CD4-positive, alpha-beta T cell treated with Interleukin-12 subunit alpha and Interleukin-12 subunit beta, for 1 hour (primary cell): ENCODE measurements at regions not wholly inside any gene's neighbourhood (a gene's known extent, or its start where the extent isn't known, plus 50 kb on each side); places are given as distances from the start of the nearest gene placed in this dataset.

Experiments
- DNase-seq: peaks from one replicate; pipeline ENCODE4 v3.0.0-alpha.2; 2020

DNA sequence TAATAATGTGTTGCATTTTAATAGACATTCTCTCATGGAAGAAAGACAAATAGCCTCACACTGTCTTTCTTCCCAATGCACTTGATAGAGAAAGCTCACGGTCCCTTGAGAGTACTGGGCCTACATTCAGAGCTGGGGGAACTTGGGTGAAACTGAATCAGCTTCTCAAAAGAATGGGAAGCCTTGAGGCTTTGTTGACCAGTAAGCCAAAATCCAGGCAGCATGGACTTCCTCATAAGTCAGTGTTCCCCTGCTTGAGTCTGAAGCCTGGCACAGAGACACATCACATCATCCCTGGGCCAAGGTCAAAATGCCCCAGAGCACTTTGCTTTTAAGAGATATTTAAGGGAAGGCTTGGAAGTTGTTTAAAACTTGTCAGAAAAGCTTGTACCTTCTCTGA lies 302.2 kb upstream of the SALL1 start:
- no peak for DNase-seq

GRCh38 chr16:51450909-51451308 lies 299.8 kb upstream of the SALL1 start:
- DNase-seq, result no peak

DNA sequence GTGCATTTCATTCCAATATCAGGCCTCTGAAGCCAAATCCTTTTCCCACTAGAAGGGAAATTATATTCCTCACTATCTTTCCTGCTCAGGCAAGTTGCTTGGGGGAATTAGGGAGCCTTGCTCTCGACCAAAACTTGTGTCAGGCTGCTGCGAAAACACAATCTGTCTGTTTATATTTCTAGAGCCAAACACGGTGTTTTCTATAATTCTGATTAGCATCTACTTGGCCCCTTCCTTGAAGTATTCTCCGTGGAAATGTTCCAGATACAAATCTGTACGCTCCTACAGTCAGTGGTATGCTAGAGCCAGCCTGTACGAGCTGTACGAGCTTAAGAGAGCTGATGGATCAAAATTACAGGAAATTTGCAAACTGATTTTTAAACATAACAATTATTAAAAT lies 299.3 kb upstream of the SALL1 start:
- no peak for DNase-seq

- no peak for DNase-seq
These were observed 298.4 kb upstream of the SALL1 start for GRCh38 chr16:51449441-51449840.

GRCh38 chr16:51445250-51445649 lies 294.2 kb upstream of the SALL1 start:
- DNase-seq, result no peak

- no peak for DNase-seq
These were observed 292.9 kb upstream of the SALL1 start for GRCh38 chr16:51443934-51444333.

GRCh38 chr16:51442141-51442870 lies 291.2 kb upstream of the SALL1 start:
- no peak for DNase-seq

- no peak for DNase-seq
These were observed 289.2 kb upstream of the SALL1 start for GRCh38 chr16:51440131-51440889.

- no peak for DNase-seq
These were observed 288.2 kb upstream of the SALL1 start for GRCh38 chr16:51439271-51439670.

GRCh38 chr16:51436742-51437141 lies 285.7 kb upstream of the SALL1 start:
- DNase-seq, result no peak

DNA sequence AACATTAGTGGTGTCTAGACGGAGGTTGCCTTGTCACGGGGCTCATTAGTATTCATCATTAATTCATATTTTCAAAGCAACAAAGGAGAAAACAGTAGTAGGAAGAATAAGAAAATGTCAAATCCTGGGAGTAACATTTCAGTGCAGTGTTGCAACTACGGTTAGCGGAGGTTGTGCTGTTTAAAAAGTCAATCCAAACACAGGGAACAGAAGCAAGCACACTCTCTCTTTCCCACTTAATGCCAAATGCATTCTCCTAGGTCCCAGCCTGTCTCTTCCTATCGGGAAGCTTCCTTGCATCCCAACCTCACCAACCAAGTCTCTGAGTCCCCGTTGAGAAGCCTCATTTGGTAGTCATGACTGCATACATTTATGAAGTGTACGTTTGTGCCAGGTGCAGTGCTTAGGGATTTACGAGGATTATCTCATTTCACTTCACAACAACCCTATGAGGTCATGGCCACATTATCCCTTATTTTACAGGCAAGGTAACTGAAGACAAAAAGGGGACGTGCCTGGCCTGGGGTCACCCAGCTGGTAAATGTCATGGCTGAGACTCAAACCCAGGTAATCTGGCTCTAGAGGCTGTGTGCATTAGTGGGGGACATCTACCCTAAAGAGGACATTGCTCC lies 283.6 kb upstream of the SALL1 start:
- no peak for DNase-seq

DNA sequence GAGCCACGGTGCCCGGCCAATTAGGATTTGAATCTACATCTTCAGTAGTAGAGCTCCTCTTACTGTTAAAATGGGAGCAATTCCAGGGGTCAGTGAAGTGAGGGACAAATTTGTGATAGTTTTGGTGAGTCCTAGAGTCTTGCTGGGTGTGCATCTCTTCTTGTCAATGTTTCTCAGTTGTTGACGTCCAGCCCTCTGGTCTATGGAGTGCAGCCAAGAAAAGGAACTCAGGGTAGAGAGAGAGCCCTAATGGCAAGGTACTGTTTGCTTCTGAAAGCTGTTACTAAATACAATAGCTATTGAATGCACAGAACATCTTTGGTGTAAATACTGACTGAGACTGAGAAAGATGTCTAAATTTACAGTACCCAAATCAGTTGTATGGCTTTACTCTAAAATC lies 282.5 kb upstream of the SALL1 start:
- no peak for DNase-seq

GRCh38 chr16:51431517-51432241 lies 280.6 kb upstream of the SALL1 start:
- no peak for DNase-seq

GRCh38 chr16:51430716-51431369 lies 279.8 kb upstream of the SALL1 start:
- DNase-seq, result no peak

- no peak for DNase-seq
These were observed 278.0 kb upstream of the SALL1 start for GRCh38 chr16:51429041-51429440.

GRCh38 chr16:51427085-51427484 lies 276.0 kb upstream of the SALL1 start:
- no peak for DNase-seq

- DNase-seq, result no peak
These were observed 275.2 kb upstream of the SALL1 start for GRCh38 chr16:51426276-51426675.

GRCh38 chr16:51420247-51420646 lies 269.2 kb upstream of the SALL1 start:
- DNase-seq, result no peak

GRCh38 chr16:51419768-51420167 lies 268.7 kb upstream of the SALL1 start:
- DNase-seq, result no peak

GRCh38 chr16:51418258-51418657 lies 267.2 kb upstream of the SALL1 start:
- DNase-seq, result no peak

- DNase-seq, result no peak
These were observed 265.9 kb upstream of the SALL1 start for GRCh38 chr16:51416926-51417325.

DNA sequence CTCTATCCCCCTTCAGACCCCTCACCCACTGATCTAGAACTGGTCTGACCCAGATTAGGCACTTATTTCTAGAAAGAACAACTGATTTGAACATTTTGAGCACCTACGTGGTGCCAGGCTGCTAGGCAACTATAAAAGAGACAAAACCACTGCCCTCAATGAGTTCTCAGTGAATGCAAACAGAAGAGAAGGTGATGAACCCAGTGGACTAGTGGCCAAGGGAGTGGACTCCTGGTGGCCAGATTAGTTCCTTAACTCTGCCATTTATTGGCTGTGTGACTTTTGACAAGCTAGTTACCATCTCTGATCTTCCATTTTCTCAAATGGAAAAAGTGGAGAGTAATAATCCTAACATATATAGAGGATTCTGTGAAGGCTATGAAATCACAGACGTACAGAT lies 259.1 kb upstream of the SALL1 start:
- no peak for DNase-seq
